A204.1 (cell line): ENCODE measurements at regions not wholly inside any gene's neighbourhood (a gene's known extent, or its start where the extent isn't known, plus 50 kb on each side); places are given as distances from the start of the nearest gene placed in this dataset.
"Not testable (repeated sequence)": the region's sequence is repeated elsewhere in the genome, so short reads cannot be mapped to it uniquely, and the experiment has no call there.

Experiments used
- FAIRE-seq: peaks from 2 replicates; lab custom pipeline; 2012; peaks lifted over from hg19 to GRCh38; lab: Jason Lieb, UNC

DNA sequence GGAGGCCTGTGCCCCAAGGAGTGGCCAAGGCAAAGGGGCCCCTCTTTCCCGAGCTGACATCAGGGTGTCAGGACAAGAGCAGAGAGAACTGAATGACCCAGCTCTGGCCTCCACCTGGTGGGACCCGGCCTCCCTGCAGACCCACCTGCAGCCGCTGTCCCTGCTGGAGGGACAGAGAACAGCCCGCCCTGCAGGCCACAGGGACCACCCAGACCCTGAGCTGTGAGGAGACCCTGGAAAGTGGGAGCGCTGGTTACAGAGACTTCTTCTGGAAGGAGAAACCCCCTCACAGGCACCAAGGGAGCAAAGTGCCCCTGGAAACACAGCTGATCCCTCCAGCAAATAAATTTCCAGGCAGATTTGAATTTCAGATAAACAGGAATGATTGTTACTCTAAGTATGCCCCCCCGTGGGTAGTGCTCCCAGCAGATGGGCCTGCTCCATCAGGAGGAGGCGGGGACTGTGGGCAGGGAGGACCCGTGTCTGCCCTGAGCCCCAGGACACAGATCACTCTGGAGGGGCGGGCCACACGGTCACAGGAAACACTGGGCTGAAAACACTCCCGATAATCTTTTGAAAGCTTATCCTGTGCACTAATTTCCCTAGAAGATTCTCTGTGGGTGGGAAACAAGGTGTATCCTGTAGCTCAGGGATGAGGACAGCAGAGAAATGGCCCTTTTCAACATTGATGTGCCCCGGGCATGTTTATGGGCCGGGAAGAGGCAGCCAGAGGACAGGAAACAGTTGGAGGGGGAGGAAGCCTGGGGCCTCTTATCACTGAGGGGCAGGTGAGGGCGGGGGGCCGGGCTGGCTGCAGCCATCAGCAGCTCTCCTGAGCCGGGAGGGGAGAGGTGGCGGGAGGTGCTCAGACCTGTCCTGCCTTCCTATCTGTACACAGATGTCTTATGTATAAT lies 276.0 kb downstream of the ADGRD1 start:
- no peak for FAIRE-seq

DNA sequence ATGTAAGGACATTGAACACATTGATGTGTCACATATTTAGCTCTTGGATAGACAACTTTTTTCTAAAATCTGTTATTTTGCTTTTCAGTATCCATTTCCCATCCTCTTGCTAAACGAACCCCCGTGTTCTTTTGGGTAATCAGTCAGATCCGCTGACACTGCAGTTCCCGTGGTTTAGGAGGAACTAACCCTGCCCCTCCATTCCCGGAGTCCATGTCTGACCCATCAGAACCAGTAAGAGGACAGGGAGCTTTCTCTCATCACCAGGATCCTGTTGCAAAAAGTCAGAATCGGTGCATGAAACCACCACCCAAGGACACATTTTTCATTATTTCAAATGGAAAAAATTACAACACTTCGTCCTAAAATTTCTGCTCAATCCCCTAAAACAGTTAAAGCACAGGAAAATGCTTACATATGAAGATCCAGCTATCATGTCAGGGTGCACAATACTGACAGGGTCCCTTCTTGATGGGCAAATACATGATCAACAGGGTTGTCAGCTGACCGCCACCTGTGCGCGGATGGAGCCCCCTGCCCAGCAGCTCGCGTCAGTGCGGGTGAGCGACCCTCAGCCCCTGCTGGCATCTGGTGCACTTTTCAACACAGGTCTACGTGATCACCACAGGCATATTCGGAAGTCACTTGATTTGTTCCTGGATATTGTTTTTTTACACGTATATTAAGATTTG lies 276.8 kb downstream of the ADGRD1 start:
- FAIRE-seq = no peak

DNA sequence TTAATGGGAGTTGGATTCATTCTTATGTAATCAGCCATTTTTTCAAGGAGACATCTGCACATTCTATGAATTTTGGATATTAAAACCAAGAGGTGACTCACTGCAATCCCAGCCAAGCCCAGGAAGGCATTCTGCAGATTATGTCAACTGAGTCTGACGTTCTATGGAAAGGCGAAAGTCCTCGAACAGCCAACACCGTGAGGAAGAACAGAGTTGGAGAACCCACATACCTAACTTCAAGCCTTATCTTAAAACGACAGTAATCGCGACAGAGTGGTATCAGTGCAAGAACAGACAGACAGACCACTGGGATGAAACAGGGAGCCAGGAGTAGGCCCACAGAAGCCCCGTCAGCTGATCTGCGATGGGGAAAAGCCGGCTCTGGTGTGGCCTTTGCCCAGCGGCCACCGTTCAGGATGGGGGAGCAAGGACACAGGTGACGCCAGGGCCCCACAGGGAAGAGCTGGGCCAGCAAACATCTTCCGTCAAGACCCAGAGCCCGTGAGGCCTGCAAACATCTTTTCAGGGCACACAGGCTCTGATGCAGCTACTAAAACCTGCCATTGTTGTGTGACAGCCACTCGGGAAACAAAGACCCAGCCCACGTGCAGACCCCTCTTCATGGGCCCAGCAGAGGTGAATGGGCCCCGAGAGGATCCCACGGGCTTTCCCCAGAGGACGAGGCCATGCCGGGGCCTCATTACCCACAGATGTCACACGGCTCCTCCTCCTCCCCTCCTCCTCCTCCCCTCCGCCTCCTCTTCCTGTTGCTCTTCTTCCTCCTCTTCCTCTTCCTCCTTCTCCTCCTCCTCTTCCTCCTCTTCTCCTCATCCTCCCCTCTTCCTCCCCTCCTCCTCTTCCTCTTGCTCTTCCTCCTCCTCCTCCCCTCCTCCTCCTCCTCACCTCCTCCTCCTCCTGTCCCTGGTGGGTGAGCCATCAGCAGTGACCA lies 277.6 kb downstream of the ADGRD1 start:
- no peak for FAIRE-seq

DNA sequence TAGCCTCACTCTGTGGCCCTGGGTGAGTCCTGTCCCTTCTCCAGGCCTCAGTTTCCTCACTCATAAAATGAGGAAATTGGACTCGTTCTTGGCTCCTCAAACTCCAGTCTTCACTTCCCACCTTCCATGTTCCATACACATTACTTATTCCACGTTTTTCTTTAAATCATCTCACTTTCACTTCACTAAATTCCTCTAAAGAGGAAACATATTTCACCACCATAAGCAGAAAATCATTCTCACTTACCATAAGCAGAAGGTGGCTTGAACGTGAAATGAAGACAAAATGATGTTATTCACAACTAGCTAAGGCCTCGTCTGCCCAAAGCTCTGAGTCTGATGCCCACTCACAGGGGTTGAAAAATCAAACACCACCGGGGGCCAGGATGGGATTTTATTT lies 278.3 kb downstream of the ADGRD1 start:
- no peak for FAIRE-seq

DNA sequence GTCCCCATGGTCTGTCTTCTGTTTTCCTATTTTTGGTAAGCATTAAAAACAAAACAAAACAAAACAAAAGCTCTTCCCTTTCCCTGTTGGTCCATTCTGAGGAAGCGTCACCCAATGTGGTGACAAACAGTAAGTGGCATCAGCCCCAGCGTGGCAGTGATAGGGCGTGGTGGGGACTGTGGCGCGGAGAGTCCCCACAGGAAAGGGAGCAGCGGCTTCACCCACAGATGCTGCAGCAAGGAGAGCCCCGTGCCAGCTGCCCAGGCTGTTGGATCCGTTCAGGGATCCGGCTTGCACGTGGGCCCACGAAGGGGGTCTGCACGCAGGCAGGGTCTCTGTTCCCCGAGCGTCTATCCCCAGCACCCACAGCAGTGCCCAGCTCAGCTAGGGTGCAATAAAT lies 279.2 kb downstream of the ADGRD1 start:
- FAIRE-seq = not testable (repeated sequence)

GRCh38 chr12:131233850-131234789 lies 280.4 kb downstream of the ADGRD1 start:
- FAIRE-seq = not testable (repeated sequence)

GRCh38 chr12:131234841-131235271 lies 281.1 kb downstream of the ADGRD1 start:
- FAIRE-seq = not testable (repeated sequence)

- FAIRE-seq = no peak
Observed at GRCh38 chr12:131235871-131236271, 282.2 kb downstream of the ADGRD1 start.

GRCh38 chr12:131239384-131240094 lies 285.8 kb downstream of the ADGRD1 start:
- no peak for FAIRE-seq

GRCh38 chr12:131241517-131241916 lies 287.8 kb downstream of the ADGRD1 start:
- no peak for FAIRE-seq

DNA sequence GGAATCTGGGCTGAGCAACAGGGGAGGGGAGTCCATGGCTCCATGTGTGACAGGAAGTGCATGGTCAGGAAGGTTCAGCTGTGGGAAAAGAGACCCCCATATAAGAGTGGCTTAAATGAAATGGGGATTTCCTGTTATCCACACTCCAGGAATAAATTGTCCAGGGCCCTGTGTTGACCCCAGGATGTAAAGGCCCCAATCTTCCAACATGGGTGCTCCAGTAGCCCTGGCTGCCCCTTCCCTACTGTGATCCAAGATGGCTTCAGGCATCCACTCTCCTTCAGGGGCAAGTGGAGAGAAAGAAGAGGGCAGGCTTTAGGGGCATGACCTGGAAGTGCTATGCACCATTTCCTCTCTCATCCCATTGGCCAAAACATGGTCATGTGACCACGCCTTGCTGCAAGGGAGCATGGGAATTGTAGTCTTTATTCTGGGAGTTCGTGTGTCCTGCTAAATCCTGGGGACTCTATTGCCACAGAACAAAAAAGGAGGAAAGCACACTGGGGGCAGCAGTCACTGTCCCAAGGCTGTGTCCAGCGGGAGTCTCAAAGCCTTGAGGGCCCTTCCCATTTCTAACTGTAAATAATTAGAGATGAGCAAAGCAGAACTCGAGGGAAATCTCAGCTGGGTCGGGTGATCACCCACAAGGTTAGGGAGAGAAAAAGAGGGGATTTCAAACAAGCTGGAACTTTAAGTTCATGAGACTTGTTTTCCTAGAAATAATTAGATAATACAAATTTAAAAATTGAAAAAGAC lies 289.2 kb downstream of the ADGRD1 start:
- FAIRE-seq = no peak

GRCh38 chr12:131244157-131244688 lies 290.5 kb downstream of the ADGRD1 start:
- not testable (repeated sequence) for FAIRE-seq

DNA sequence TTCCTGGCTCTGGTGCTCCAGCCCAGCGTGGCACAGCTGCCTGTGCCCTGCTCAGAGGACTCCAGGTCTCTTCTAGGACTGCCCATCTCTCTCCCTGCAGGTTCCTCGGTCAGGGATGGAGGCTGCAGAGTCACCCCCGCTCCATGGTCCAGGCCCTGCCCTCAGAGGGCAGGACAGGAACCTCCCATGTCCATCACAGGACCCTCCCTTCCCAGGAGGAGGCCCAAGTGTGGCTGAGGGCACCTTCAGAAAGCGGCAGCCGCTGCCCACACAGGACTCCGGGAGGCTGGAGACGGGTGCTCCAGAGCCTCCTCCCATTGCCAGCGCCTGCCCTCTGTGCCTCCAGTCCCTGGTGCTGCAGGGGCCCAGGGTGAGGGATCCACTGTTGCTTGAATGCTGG lies 291.5 kb downstream of the ADGRD1 start:
- not testable (repeated sequence) for FAIRE-seq

DNA sequence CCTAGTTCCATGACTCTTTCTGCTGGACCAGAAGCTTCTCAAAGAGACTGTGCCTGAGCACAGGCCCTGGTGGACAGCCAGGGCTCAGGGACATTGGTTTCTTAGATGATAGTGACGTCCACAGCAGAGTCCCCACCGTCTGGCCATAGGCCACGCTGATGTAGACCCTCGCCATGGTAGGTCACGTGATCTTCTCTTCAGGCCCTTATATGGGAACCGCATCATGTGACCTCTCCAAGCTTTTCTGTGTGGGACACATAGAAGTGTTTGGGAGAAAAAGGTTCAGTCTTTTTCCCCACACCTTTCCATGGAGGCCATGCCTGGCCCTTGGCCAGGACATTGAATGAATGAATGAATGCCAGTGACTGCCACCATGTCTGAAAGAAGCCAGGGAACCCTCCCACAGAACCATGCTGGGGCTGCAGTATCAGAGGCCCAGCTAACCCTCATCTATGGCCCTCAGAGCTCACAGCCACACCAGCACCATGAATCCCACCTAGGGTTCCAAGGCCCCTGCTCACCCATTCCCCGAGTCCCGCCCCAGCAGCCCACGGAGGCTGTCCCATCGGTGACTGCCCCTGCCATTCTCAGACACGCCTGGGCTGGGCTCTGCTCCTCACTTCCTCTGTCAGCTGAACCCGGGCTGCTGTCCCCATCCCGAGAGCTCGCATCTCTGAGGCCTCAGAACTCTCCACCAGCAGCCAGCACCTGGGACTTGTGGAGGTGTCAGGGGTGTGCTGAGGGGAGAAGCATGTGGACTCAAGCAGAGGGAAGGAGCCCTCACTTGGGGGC lies 292.1 kb downstream of the ADGRD1 start:
- no peak for FAIRE-seq

- not testable (repeated sequence) for FAIRE-seq
Observed at GRCh38 chr12:131247026-131247725, 293.5 kb downstream of the ADGRD1 start.

- FAIRE-seq = not testable (repeated sequence)
Observed at GRCh38 chr12:131247875-131248274, 294.2 kb downstream of the ADGRD1 start.

DNA sequence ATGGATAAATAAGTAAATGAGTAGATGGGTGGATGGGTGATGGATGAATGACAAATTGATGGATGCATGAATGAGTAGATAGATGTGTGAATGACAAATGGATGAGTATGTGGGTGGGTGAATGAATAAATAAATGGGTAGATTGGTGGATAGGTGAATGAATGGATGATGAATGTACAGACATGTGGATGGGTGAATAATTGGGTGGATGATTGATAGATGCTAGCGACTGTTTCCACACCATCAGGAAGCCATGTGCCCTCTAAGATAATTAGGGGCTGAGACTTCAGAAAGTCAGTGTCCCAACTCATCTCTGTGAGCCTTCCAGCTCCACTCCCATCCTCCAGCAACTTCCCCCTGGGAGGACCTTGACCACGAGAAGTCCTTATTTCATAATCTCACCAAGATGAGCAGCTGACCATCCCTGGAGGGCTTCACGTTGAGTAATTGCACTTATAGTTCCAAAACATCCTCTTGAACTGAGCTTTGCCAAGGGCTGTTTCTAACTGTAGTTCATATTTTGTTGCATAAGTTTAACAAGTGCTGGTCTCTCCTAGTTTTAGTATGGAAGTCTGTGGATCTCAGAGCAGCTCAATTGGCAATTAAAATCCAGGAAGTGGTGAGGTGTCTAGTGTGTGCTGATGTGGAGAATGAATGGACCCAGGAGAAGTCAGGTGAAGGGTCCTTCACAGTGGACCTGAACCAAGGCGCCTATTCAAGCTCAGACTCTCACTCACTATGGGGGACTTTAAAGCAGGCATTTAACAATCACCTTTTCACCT lies 295.7 kb downstream of the ADGRD1 start:
- FAIRE-seq = no peak
